ENCODE measurements at regions not wholly inside any gene's neighbourhood (a gene's known extent, or its start where the extent isn't known, plus 50 kb on each side); places are given as distances from the start of the nearest gene placed in this dataset.

DNA sequence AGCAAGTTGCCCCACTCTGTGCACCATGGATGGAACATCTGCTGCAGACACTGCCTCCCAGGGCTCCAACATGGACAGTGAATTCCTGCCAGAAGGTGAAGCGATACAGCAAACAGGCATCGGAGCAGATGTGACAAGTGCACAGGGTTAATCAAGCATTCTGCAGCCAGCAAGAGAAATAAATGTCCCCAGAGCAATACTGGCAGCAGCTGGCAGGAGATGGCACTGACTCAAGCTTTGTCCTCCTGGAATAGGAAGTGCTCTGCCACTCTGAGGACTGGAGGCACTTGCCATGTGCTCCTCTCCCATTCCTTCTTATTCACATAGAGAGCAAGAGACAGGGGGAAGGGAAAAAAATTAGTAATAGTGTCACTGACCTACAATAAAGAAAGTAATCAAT is 402.7 kb upstream of the DAB1 start (continued):
- TF ChIP-seq E4F1 (IDR thresholded peaks at IDR 0.05; ENCODE audit: borderline replicate concordance, partially characterized antibody) (no peak), CBX3 (IDR thresholded peaks at IDR 0.05; ENCODE audit: borderline replicate concordance, low read depth) (no peak), GATAD2B (conservative IDR thresholded peaks at IDR 0.05; ENCODE audit: low read depth) (no peak), PML (IDR thresholded peaks at IDR 0.05; ENCODE audit: low read length) (no peak), MTA3 (IDR thresholded peaks at IDR 0.05; ENCODE audit: borderline replicate concordance, low read length) (no peak), SREBF2 (IDR thresholded peaks at IDR 0.05; ENCODE audit: low read length) (no peak), POU2F2 (IDR thresholded peaks at IDR 0.05; ENCODE audit: borderline replicate concordance, low read depth, low read length) (no peak), POLR2AphosphoS2 (IDR thresholded peaks at IDR 0.05; ENCODE audit: low read depth, low read length) (no peak), GABPA (IDR thresholded peaks at IDR 0.05; ENCODE audit: low read depth) (no peak), PAX5 (IDR thresholded peaks at IDR 0.05; ENCODE audit: borderline replicate concordance, low read depth, low read length) (no peak), SIX5 (IDR thresholded peaks at IDR 0.05; ENCODE audit: low read depth, low read length, severe bottlenecking) (no peak), EED (IDR thresholded peaks at IDR 0.05; ENCODE audit: low read depth) (no peak), TCF7 (IDR thresholded peaks at IDR 0.05; ENCODE audit: borderline replicate concordance) (no peak)
- TF ChIP-seq, protein P1, sequence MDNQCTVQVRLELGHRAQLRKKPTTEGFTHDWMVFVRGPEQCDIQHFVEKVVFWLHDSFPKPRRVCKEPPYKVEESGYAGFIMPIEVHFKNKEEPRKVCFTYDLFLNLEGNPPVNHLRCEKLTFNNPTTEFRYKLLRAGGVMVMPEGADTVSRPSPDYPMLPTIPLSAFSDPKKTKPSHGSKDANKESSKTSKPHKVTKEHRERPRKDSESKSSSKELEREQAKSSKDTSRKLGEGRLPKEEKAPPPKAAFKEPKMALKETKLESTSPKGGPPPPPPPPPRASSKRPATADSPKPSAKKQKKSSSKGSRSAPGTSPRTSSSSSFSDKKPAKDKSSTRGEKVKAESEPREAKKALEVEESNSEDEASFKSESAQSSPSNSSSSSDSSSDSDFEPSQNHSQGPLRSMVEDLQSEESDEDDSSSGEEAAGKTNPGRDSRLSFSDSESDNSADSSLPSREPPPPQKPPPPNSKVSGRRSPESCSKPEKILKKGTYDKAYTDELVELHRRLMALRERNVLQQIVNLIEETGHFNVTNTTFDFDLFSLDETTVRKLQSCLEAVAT (IDR thresholded peaks at IDR 0.05), result no peak
- TF ChIP-seq, protein P2, sequence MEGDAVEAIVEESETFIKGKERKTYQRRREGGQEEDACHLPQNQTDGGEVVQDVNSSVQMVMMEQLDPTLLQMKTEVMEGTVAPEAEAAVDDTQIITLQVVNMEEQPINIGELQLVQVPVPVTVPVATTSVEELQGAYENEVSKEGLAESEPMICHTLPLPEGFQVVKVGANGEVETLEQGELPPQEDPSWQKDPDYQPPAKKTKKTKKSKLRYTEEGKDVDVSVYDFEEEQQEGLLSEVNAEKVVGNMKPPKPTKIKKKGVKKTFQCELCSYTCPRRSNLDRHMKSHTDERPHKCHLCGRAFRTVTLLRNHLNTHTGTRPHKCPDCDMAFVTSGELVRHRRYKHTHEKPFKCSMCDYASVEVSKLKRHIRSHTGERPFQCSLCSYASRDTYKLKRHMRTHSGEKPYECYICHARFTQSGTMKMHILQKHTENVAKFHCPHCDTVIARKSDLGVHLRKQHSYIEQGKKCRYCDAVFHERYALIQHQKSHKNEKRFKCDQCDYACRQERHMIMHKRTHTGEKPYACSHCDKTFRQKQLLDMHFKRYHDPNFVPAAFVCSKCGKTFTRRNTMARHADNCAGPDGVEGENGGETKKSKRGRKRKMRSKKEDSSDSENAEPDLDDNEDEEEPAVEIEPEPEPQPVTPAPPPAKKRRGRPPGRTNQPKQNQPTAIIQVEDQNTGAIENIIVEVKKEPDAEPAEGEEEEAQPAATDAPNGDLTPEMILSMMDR (IDR thresholded peaks at IDR 0.05 in 2 of 3, conservative IDR thresholded peaks at IDR 0.05 in 1 of 3; ENCODE audit: control insufficient read depth in 2 of 3, extremely low read depth in 1 of 3, insufficient read depth in 1 of 3, low read depth in 3 of 3, low read length in 3 of 3), result no peak

Measured in GM12878 (cell line).